WTC11 (cell line): ENCODE measurements at regions not wholly inside any gene's neighbourhood (a gene's known extent, or its start where the extent isn't known, plus 50 kb on each side); places are given as distances from the start of the nearest gene placed in this dataset.

ENCODE experiments used
- CREM ChIP-seq: sonication (generic); formaldehyde crosslinking; IDR thresholded peaks from 2 replicates; pipeline ENCODE4 v1.8.1; 2022; ENCODE audit warnings: mild to moderate bottlenecking, missing genetic modification reagents, moderate library complexity
- FOXJ3 ChIP-seq: sonication (generic); formaldehyde crosslinking; IDR thresholded peaks from 2 replicates; pipeline ENCODE4 v1.9.0; 2021; ENCODE audit warnings: missing genetic modification reagents, mild to moderate bottlenecking, borderline replicate concordance
- FOXK1 ChIP-seq: sonication (generic); formaldehyde crosslinking; IDR thresholded peaks from 2 replicates; pipeline ENCODE4 v1.8.0; 2022; ENCODE audit warnings: mild to moderate bottlenecking, moderate library complexity, missing genetic modification reagents
- FOXP1 ChIP-seq: sonication (generic); formaldehyde crosslinking; IDR thresholded peaks from 2 replicates; pipeline ENCODE4 v1.8.0; 2022; ENCODE audit warnings: missing genetic modification reagents, mild to moderate bottlenecking, moderate library complexity, borderline replicate concordance
- JUN ChIP-seq: sonication (generic); formaldehyde crosslinking; IDR thresholded peaks from 2 replicates; pipeline ENCODE4 v1.8.0; 2023; ENCODE audit warnings: mild to moderate bottlenecking, missing genetic modification reagents
- NFATC4 ChIP-seq: fragments of 250-450 bp; sonication (Bioruptor Pico); IDR thresholded peaks from 2 replicates; pipeline ENCODE4 v1.9.0; 2021; ENCODE audit warnings: mild to moderate bottlenecking
- NR2C2 ChIP-seq: sonication (generic); formaldehyde crosslinking; IDR thresholded peaks from 2 replicates; pipeline ENCODE4 v1.8.0; 2022; ENCODE audit warnings: mild to moderate bottlenecking, missing genetic modification reagents
- NR3C1 ChIP-seq: sonication (generic); formaldehyde crosslinking; conservative IDR thresholded peaks from 2 replicates; pipeline ENCODE4 v1.8.1; 2023; ENCODE audit warnings: low read depth, mild to moderate bottlenecking, missing genetic modification reagents
- SP1 ChIP-seq: sonication (generic); formaldehyde crosslinking; conservative IDR thresholded peaks from 2 replicates; pipeline ENCODE4 v1.8.1; 2022; ENCODE audit warnings: missing genetic modification reagents
- TF ChIP-seq, protein P1 (sequence below): sonication (generic); formaldehyde crosslinking; IDR thresholded peaks from 2 replicates; pipeline ENCODE4 v1.8.1; 2022; ENCODE audit warnings: mild to moderate bottlenecking, moderate library complexity, missing genetic modification reagents
- TF ChIP-seq, protein P2 (sequence below): sonication (generic); formaldehyde crosslinking; conservative IDR thresholded peaks from 2 replicates; pipeline ENCODE4 v1.8.1; 2023; ENCODE audit warnings: mild to moderate bottlenecking, low read depth, missing genetic modification reagents, moderate library complexity
- TF ChIP-seq, protein P3 (sequence below): fragments of 250-450 bp; sonication (Bioruptor Pico); IDR thresholded peaks from 2 replicates; pipeline ENCODE4 v1.9.0; 2021; ENCODE audit warnings: mild to moderate bottlenecking
- TF ChIP-seq, protein P4 (sequence below): sonication (generic); formaldehyde crosslinking; IDR thresholded peaks from 2 replicates; pipeline ENCODE4 v1.8.0; 2023; ENCODE audit warnings: mild to moderate bottlenecking, missing genetic modification reagents
- TF ChIP-seq, protein P5 (sequence below): sonication (generic); formaldehyde crosslinking; IDR thresholded peaks from 2 replicates; pipeline ENCODE4 v1.8.1; 2022; ENCODE audit warnings: missing genetic modification reagents, borderline replicate concordance
- TF ChIP-seq, protein P6 (sequence below): sonication (generic); formaldehyde crosslinking; IDR thresholded peaks from 2 replicates; pipeline ENCODE4 v1.8.1; 2023; ENCODE audit warnings: mild to moderate bottlenecking, missing genetic modification reagents, borderline replicate concordance
- TF ChIP-seq, protein P7 (sequence below): sonication (generic); formaldehyde crosslinking; IDR thresholded peaks from 2 replicates; pipeline ENCODE4 v1.8.1; 2022; ENCODE audit warnings: low read depth, mild to moderate bottlenecking, moderate library complexity, missing genetic modification reagents, borderline replicate concordance
- TF ChIP-seq, protein P8 (sequence below): sonication (generic); formaldehyde crosslinking; IDR thresholded peaks from 2 replicates; pipeline ENCODE4 v1.8.1; 2023; ENCODE audit warnings: mild to moderate bottlenecking, missing genetic modification reagents, moderate library complexity
- TF ChIP-seq, protein P9 (sequence below): sonication (generic); formaldehyde crosslinking; IDR thresholded peaks from 2 replicates; pipeline ENCODE4 v1.8.0; 2022; ENCODE audit warnings: mild to moderate bottlenecking, missing genetic modification reagents

DNA sequence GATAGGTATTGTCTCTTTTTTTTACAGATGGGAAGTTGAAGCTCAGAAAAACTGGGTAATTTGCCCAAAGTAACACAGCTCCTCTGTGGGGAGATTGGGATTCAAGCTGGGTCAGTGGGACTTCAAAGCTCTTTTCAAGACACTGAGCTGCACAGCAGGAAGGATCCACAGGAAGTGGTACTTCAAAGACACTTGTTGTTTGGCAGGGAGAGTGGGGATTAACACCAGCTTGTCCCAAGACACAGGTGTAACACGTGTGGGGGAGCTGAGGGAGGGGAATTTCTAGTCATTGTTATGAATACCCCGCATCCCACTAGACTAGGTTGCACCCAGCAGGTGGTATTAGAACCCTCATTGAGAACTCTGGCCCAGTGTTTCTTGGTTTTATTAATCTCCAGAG, 116.0 kb downstream of the FOXB1 start (continued):
- no peak for TF ChIP-seq FOXJ3 (CRISPR knock-in tag)
- 0 out of 2 replicates have a peak, but pooled peaks have one; percentile 45 for TF ChIP-seq CREM (CRISPR knock-in tag)
- TF ChIP-seq, protein P1, sequence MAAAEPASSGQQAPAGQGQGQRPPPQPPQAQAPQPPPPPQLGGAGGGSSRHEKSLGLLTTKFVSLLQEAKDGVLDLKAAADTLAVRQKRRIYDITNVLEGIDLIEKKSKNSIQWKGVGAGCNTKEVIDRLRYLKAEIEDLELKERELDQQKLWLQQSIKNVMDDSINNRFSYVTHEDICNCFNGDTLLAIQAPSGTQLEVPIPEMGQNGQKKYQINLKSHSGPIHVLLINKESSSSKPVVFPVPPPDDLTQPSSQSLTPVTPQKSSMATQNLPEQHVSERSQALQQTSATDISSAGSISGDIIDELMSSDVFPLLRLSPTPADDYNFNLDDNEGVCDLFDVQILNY (CRISPR knock-in tag) = no peak
- peak; percentile 77 for TF ChIP-seq FOXK1
- TF ChIP-seq, protein P2, sequence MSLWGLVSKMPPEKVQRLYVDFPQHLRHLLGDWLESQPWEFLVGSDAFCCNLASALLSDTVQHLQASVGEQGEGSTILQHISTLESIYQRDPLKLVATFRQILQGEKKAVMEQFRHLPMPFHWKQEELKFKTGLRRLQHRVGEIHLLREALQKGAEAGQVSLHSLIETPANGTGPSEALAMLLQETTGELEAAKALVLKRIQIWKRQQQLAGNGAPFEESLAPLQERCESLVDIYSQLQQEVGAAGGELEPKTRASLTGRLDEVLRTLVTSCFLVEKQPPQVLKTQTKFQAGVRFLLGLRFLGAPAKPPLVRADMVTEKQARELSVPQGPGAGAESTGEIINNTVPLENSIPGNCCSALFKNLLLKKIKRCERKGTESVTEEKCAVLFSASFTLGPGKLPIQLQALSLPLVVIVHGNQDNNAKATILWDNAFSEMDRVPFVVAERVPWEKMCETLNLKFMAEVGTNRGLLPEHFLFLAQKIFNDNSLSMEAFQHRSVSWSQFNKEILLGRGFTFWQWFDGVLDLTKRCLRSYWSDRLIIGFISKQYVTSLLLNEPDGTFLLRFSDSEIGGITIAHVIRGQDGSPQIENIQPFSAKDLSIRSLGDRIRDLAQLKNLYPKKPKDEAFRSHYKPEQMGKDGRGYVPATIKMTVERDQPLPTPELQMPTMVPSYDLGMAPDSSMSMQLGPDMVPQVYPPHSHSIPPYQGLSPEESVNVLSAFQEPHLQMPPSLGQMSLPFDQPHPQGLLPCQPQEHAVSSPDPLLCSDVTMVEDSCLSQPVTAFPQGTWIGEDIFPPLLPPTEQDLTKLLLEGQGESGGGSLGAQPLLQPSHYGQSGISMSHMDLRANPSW (CRISPR knock-in tag) = no peak
- TF ChIP-seq, protein P3, sequence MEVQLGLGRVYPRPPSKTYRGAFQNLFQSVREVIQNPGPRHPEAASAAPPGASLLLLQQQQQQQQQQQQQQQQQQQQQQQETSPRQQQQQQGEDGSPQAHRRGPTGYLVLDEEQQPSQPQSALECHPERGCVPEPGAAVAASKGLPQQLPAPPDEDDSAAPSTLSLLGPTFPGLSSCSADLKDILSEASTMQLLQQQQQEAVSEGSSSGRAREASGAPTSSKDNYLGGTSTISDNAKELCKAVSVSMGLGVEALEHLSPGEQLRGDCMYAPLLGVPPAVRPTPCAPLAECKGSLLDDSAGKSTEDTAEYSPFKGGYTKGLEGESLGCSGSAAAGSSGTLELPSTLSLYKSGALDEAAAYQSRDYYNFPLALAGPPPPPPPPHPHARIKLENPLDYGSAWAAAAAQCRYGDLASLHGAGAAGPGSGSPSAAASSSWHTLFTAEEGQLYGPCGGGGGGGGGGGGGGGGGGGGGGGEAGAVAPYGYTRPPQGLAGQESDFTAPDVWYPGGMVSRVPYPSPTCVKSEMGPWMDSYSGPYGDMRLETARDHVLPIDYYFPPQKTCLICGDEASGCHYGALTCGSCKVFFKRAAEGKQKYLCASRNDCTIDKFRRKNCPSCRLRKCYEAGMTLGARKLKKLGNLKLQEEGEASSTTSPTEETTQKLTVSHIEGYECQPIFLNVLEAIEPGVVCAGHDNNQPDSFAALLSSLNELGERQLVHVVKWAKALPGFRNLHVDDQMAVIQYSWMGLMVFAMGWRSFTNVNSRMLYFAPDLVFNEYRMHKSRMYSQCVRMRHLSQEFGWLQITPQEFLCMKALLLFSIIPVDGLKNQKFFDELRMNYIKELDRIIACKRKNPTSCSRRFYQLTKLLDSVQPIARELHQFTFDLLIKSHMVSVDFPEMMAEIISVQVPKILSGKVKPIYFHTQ (CRISPR knock-in tag) = no peak
- no peak for TF ChIP-seq NFATC4 (CRISPR knock-in tag)
- no peak for TF ChIP-seq FOXP1 (CRISPR knock-in tag)
- no peak for TF ChIP-seq NR2C2
- TF ChIP-seq, protein P4, sequence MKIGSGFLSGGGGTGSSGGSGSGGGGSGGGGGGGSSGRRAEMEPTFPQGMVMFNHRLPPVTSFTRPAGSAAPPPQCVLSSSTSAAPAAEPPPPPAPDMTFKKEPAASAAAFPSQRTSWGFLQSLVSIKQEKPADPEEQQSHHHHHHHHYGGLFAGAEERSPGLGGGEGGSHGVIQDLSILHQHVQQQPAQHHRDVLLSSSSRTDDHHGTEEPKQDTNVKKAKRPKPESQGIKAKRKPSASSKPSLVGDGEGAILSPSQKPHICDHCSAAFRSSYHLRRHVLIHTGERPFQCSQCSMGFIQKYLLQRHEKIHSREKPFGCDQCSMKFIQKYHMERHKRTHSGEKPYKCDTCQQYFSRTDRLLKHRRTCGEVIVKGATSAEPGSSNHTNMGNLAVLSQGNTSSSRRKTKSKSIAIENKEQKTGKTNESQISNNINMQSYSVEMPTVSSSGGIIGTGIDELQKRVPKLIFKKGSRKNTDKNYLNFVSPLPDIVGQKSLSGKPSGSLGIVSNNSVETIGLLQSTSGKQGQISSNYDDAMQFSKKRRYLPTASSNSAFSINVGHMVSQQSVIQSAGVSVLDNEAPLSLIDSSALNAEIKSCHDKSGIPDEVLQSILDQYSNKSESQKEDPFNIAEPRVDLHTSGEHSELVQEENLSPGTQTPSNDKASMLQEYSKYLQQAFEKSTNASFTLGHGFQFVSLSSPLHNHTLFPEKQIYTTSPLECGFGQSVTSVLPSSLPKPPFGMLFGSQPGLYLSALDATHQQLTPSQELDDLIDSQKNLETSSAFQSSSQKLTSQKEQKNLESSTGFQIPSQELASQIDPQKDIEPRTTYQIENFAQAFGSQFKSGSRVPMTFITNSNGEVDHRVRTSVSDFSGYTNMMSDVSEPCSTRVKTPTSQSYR (CRISPR knock-in tag) = no peak
- 0 out of 2 replicates have a peak, but pooled peaks have one; percentile 35 for TF ChIP-seq SP1 (CRISPR knock-in tag)
- TF ChIP-seq, protein P5, sequence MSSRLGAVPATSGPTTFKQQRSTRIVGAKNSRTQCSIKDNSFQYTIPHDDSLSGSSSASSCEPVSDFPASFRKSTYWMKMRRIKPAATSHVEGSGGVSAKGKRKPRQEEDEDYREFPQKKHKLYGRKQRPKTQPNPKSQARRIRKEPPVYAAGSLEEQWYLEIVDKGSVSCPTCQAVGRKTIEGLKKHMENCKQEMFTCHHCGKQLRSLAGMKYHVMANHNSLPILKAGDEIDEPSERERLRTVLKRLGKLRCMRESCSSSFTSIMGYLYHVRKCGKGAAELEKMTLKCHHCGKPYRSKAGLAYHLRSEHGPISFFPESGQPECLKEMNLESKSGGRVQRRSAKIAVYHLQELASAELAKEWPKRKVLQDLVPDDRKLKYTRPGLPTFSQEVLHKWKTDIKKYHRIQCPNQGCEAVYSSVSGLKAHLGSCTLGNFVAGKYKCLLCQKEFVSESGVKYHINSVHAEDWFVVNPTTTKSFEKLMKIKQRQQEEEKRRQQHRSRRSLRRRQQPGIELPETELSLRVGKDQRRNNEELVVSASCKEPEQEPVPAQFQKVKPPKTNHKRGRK (CRISPR knock-in tag) = no peak
- no peak for TF ChIP-seq NR3C1 (CRISPR knock-in tag)
- TF ChIP-seq, protein P6, sequence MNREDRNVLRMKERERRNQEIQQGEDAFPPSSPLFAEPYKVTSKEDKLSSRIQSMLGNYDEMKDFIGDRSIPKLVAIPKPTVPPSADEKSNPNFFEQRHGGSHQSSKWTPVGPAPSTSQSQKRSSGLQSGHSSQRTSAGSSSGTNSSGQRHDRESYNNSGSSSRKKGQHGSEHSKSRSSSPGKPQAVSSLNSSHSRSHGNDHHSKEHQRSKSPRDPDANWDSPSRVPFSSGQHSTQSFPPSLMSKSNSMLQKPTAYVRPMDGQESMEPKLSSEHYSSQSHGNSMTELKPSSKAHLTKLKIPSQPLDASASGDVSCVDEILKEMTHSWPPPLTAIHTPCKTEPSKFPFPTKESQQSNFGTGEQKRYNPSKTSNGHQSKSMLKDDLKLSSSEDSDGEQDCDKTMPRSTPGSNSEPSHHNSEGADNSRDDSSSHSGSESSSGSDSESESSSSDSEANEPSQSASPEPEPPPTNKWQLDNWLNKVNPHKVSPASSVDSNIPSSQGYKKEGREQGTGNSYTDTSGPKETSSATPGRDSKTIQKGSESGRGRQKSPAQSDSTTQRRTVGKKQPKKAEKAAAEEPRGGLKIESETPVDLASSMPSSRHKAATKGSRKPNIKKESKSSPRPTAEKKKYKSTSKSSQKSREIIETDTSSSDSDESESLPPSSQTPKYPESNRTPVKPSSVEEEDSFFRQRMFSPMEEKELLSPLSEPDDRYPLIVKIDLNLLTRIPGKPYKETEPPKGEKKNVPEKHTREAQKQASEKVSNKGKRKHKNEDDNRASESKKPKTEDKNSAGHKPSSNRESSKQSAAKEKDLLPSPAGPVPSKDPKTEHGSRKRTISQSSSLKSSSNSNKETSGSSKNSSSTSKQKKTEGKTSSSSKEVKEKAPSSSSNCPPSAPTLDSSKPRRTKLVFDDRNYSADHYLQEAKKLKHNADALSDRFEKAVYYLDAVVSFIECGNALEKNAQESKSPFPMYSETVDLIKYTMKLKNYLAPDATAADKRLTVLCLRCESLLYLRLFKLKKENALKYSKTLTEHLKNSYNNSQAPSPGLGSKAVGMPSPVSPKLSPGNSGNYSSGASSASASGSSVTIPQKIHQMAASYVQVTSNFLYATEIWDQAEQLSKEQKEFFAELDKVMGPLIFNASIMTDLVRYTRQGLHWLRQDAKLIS (CRISPR knock-in tag) = no peak
- TF ChIP-seq, protein P7, sequence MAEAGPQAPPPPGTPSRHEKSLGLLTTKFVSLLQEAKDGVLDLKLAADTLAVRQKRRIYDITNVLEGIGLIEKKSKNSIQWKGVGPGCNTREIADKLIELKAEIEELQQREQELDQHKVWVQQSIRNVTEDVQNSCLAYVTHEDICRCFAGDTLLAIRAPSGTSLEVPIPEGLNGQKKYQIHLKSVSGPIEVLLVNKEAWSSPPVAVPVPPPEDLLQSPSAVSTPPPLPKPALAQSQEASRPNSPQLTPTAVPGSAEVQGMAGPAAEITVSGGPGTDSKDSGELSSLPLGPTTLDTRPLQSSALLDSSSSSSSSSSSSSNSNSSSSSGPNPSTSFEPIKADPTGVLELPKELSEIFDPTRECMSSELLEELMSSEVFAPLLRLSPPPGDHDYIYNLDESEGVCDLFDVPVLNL (CRISPR knock-in tag) = no peak
- TF ChIP-seq, protein P8, sequence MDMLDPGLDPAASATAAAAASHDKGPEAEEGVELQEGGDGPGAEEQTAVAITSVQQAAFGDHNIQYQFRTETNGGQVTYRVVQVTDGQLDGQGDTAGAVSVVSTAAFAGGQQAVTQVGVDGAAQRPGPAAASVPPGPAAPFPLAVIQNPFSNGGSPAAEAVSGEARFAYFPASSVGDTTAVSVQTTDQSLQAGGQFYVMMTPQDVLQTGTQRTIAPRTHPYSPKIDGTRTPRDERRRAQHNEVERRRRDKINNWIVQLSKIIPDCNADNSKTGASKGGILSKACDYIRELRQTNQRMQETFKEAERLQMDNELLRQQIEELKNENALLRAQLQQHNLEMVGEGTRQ = no peak
- TF ChIP-seq, protein P9, sequence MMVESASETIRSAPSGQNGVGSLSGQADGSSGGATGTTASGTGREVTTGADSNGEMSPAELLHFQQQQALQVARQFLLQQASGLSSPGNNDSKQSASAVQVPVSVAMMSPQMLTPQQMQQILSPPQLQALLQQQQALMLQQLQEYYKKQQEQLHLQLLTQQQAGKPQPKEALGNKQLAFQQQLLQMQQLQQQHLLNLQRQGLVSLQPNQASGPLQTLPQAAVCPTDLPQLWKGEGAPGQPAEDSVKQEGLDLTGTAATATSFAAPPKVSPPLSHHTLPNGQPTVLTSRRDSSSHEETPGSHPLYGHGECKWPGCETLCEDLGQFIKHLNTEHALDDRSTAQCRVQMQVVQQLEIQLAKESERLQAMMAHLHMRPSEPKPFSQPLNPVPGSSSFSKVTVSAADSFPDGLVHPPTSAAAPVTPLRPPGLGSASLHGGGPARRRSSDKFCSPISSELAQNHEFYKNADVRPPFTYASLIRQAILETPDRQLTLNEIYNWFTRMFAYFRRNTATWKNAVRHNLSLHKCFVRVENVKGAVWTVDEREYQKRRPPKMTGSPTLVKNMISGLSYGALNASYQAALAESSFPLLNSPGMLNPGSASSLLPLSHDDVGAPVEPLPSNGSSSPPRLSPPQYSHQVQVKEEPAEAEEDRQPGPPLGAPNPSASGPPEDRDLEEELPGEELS (CRISPR knock-in tag) = peak; percentile 97
- TF ChIP-seq JUN (CRISPR knock-in tag) = no peak
